ENCODE measurements at regions not wholly inside any gene's neighbourhood (a gene's known extent, or its start where the extent isn't known, plus 50 kb on each side); places are given as distances from the start of the nearest gene placed in this dataset.

DNA sequence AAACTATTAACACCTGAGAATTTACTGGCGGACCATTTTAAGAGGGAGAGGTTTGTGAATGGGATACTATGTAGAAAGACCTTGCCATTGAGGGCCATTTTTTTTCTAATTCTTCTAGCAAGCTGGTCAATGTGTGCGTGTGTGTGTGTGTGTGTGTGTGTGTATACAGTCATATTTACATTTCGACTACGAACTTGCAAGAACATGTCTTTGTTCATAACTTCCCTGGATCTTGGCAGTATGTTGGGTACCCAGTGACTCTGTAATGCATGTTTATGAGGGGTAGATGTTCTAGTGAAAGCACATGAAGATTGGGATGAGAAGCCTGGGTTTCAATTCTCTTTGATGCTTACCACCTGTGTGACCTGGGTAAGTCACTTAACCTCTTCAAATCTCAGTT, 133.6 kb downstream of the UBE2E3 start:
- no peaks in the 10 kb centered on the region for H3K27me3 ChIP-seq (ENCODE audit: control insufficient read depth, insufficient read depth, low read length)
- no CpG with 5 or more reads among the region's 4 CpGs for WGBS (ENCODE audit: insufficient coverage, insufficient read length)
- H3K4me3 ChIP-seq (ENCODE audit: low read length): no peak overlapping the region
- no peaks in the 10 kb centered on the region for H3K4me1 ChIP-seq (ENCODE audit: control insufficient read depth, insufficient read depth, low read length)
- no peaks in the 10 kb centered on the region for H3K9me3 ChIP-seq (ENCODE audit: control insufficient read depth, insufficient read depth, low read length)
- H3K36me3 ChIP-seq (ENCODE audit: control insufficient read depth, insufficient read depth, low read length): no peaks in the 10 kb centered on the region
- DNase-seq (ENCODE audit: low read depth, low spot score): no peak
- no peak overlapping the region for H3K27ac ChIP-seq (ENCODE audit: low read length)

DNA sequence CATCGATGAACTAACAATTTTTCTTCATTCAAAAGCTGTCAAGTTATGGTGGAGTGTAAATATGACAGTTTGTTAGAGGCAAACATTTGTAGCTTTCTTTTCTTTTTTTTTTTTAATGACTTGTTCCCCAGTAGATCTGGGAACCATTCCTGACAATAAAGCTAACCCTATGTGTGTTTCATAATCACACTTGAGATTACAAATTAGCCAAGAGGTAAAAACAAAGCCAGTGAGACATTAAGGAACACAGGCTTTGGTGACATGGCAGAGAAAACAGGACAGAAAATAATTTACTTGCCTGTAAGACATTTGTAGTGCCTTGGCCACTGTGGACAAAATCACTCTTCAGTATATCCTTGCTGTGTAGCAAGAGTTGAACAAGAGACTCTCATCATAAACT, 135.9 kb downstream of the UBE2E3 start:
- Histone ChIP-seq H3K36me3 (ENCODE audit: control insufficient read depth, insufficient read depth, low read length) (no peaks in the 10 kb centered on the region), H3K27me3 (ENCODE audit: control insufficient read depth, insufficient read depth, low read length) (no peaks in the 10 kb centered on the region), H3K27ac (ENCODE audit: low read length) (no peak overlapping the region), H3K9me3 (ENCODE audit: control insufficient read depth, insufficient read depth, low read length) (no peaks in the 10 kb centered on the region), H3K4me1 (ENCODE audit: control insufficient read depth, insufficient read depth, low read length) (no peaks in the 10 kb centered on the region), H3K4me3 (ENCODE audit: low read length) (no peak overlapping the region)
- no CpG with 5 or more reads among the region's 1 CpG for WGBS (ENCODE audit: insufficient coverage, insufficient read length)
- DNase-seq (ENCODE audit: low read depth, low spot score): no peak

DNA sequence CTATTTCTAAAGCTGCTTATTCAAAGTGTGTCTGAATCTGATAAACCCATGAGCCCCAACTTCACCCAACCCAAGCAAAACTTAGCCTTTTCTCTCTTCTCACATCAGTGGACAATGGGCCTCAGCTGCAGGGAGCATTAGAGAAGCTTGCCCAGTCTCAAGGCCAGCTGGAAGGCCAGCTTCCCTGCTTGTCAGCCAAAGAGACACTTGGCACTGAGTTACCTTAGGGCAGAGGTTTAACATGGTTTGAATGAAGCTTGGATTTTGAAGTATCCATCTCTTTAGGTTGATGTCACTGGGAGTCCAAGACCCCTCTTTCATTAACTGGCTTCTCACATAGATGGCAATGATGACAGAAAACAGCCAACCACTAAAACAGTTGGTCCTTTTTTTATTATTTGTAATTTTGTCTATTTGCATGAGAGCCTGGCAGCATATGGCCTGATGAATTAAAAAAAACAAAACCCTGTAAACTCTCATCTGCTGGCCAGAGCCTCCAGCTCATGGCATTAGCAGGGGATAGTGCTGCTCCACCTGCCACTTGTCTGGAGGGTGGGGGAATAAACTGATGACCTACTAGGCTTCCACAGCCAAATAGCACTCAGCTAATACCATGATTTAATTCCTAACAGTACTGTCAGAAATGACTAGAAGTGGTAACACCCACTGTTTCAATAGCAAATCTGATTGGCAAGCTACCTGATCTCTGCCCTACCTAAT, 137.0 kb downstream of the UBE2E3 start:
- no peak overlapping the region for H3K4me3 ChIP-seq (ENCODE audit: low read length)
- no peaks in the 10 kb centered on the region for H3K27me3 ChIP-seq (ENCODE audit: control insufficient read depth, insufficient read depth, low read length)
- no peaks in the 10 kb centered on the region for H3K4me1 ChIP-seq (ENCODE audit: control insufficient read depth, insufficient read depth, low read length)
- H3K9me3 ChIP-seq (ENCODE audit: control insufficient read depth, insufficient read depth, low read length): no peaks in the 10 kb centered on the region
- H3K27ac ChIP-seq (ENCODE audit: low read length): no peak overlapping the region
- DNase-seq (ENCODE audit: low read depth, low spot score): no peak
- no peaks in the 10 kb centered on the region for H3K36me3 ChIP-seq (ENCODE audit: control insufficient read depth, insufficient read depth, low read length)

DNA sequence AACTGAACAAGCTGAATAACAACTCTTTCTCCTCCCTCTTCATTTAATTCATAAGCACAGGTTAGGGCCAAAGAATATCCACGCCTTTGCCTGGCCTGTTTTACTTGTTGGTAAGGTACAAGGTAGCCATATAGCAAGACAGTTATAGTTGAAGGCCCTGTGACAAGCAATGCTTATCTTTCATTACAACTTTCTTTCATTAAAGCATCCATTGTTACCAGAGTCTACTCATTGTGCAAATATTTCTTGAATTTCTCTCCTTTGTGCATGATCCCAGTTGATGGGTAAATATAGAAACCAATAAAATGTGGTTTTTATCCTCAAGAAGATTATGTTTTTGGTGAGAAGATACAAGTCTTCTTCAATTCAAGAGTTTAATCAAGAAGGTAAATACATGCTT, 140.2 kb downstream of the UBE2E3 start:
- Histone ChIP-seq H3K27ac (ENCODE audit: low read length) (no peak overlapping the region), H3K27me3 (ENCODE audit: control insufficient read depth, insufficient read depth, low read length) (no peaks in the 10 kb centered on the region), H3K36me3 (ENCODE audit: control insufficient read depth, insufficient read depth, low read length) (no peaks in the 10 kb centered on the region), H3K4me3 (ENCODE audit: low read length) (no peak overlapping the region), H3K4me1 (ENCODE audit: control insufficient read depth, insufficient read depth, low read length) (no peaks in the 10 kb centered on the region), H3K9me3 (ENCODE audit: control insufficient read depth, insufficient read depth, low read length) (no peaks in the 10 kb centered on the region)
- WGBS (ENCODE audit: insufficient coverage, insufficient read length): no CpG with 5 or more reads among the region's 1 CpG
- DNase-seq (ENCODE audit: low read depth, low spot score): no peak

DNA sequence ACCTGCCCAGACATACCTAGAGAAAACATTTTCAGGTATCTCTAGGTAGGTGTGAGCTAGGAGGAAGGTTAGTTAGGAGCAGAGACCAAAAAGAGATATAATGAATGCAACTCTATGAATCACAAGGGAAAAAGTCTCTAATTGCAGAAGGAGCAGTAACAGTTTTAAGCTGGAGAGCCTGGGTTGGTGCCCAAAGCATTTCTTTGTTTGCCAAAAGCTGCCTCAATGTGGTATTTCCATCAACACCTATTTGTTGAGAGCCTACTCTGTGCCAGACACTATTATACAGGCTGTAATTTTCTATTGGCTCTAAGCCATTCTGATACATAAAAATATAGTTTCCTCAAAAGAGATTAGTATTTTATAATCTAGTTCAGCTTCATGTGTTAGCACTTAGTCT, 141.6 kb downstream of the UBE2E3 start:
- Histone ChIP-seq H3K27me3 (ENCODE audit: control insufficient read depth, insufficient read depth, low read length) (no peaks in the 10 kb centered on the region), H3K36me3 (ENCODE audit: control insufficient read depth, insufficient read depth, low read length) (no peaks in the 10 kb centered on the region), H3K4me1 (ENCODE audit: control insufficient read depth, insufficient read depth, low read length) (no peaks in the 10 kb centered on the region), H3K4me3 (ENCODE audit: low read length) (no peak overlapping the region), H3K9me3 (ENCODE audit: control insufficient read depth, insufficient read depth, low read length) (no peaks in the 10 kb centered on the region), H3K27ac (ENCODE audit: low read length) (no peak overlapping the region)
- no peak for DNase-seq (ENCODE audit: low read depth, low spot score)

DNA sequence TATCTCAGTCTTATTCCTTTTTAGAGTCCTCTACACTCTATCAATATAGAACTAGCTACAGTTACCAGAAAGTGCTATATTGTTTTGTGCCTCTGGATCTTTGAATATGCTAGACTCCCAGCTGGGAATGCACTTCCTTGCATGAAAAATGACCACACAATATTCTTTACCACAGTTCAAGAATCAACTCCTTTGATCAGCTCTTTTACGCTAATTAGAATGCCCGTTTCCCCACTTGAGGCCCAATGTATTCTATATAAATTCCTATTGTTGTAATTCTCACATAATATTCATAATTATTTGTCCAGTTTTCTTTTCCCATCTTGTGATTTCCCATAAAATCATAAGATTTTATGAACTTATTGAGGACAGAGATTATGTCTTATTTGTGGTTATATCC, 142.2 kb downstream of the UBE2E3 start:
- Histone ChIP-seq H3K4me3 (ENCODE audit: low read length) (no peak overlapping the region), H3K4me1 (ENCODE audit: control insufficient read depth, insufficient read depth, low read length) (no peaks in the 10 kb centered on the region)

DNA sequence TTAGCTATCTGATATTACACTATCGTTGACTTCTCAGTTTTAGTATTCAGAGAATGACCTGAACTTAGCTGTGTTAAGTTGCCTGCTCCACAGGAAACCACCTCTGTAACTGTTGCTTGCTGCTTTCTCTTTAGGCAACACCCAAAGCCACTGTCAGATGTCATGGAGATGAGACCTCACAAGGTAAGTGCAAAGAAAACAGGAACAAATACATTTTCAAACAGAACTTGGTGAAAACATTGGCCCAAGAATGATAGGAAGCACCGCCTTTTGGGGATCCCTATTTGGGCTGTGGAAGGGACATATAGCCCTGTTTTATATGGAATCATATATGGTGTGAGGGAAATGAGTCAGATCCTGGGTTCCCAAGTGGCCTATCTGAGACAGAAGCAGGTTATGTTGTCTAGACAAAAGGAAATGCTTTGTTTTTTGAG, 143.4 kb downstream of the UBE2E3 start:
- Histone ChIP-seq H3K36me3 (ENCODE audit: control insufficient read depth, insufficient read depth, low read length) (no peaks in the 10 kb centered on the region), H3K27ac (ENCODE audit: low read length) (no peak overlapping the region), H3K4me3 (ENCODE audit: low read length) (no peak overlapping the region), H3K4me1 (ENCODE audit: control insufficient read depth, insufficient read depth, low read length) (no peaks in the 10 kb centered on the region), H3K9me3 (ENCODE audit: control insufficient read depth, insufficient read depth, low read length) (no peaks in the 10 kb centered on the region), H3K27me3 (ENCODE audit: control insufficient read depth, insufficient read depth, low read length) (no peaks in the 10 kb centered on the region)
- no peak for DNase-seq (ENCODE audit: low read depth, low spot score)
- no CpG with 5 or more reads among the region's 2 CpGs for WGBS (ENCODE audit: insufficient coverage, insufficient read length)

More for the DNA sequence above, 142.2 kb downstream of the UBE2E3 start:
- Histone ChIP-seq H3K27me3 (ENCODE audit: control insufficient read depth, insufficient read depth, low read length) (no peaks in the 10 kb centered on the region), H3K27ac (ENCODE audit: low read length) (no peak overlapping the region), H3K36me3 (ENCODE audit: control insufficient read depth, insufficient read depth, low read length) (no peaks in the 10 kb centered on the region), H3K9me3 (ENCODE audit: control insufficient read depth, insufficient read depth, low read length) (no peaks in the 10 kb centered on the region)
- WGBS (ENCODE audit: insufficient coverage, insufficient read length): no CpG with 5 or more reads among the region's 2 CpGs
- DNase-seq (ENCODE audit: low read depth, low spot score): no peak

DNA sequence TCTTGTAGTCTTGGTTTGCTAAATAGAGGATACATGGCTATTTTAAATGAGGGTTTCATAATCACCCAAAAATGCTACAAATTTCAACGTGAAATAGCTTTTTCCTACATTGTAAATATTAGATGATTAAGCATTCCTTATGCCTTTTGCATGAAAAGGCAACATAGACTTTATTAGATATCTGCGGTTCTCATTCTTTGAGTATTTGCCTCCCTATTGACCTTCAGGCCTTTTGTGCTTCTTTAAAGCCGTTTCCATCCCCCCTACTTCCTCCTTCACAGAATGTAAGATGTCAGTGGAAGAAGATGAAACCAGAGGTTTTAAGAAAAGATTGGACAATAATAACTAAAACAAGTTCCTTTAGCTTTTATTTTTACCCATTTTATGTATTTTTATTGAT, 144.1 kb downstream of the UBE2E3 start:
- DNase-seq (ENCODE audit: low read depth, low spot score): no peak
- Histone ChIP-seq H3K9me3 (ENCODE audit: control insufficient read depth, insufficient read depth, low read length) (no peaks in the 10 kb centered on the region), H3K4me1 (ENCODE audit: control insufficient read depth, insufficient read depth, low read length) (no peaks in the 10 kb centered on the region), H3K27me3 (ENCODE audit: control insufficient read depth, insufficient read depth, low read length) (no peaks in the 10 kb centered on the region), H3K36me3 (ENCODE audit: control insufficient read depth, insufficient read depth, low read length) (no peaks in the 10 kb centered on the region), H3K4me3 (ENCODE audit: low read length) (no peak overlapping the region), H3K27ac (ENCODE audit: low read length) (no peak overlapping the region)
- WGBS (ENCODE audit: insufficient coverage, insufficient read length): no CpG with 5 or more reads among the region's 3 CpGs

DNA sequence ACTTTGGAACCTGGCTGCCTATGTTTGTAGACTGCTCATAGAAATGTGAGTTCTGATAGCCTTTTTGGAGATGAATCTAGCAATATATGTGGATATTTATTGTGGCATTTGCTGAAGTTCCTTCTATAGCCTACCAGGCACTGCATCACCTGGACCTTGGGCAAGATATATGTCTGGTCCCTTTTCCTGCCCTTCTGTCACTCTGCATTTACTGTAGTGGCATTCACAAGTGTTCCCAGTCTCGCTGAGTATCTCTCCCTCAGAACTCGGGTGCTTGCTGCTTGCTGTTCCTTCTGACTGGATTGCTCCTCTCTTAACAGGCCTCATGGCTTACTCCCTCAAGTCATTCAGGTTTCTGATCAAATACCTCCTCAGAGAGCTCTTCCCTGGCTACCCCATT, 145.0 kb downstream of the UBE2E3 start:
- H3K27ac ChIP-seq (ENCODE audit: low read length): no peak overlapping the region
- no peak overlapping the region for H3K4me3 ChIP-seq (ENCODE audit: low read length)
- no peaks in the 10 kb centered on the region for H3K27me3 ChIP-seq (ENCODE audit: control insufficient read depth, insufficient read depth, low read length)
- DNase-seq (ENCODE audit: low read depth, low spot score): no peak
- no peaks in the 10 kb centered on the region for H3K36me3 ChIP-seq (ENCODE audit: control insufficient read depth, insufficient read depth, low read length)
- no CpG with 5 or more reads among the region's 2 CpGs for WGBS (ENCODE audit: insufficient coverage, insufficient read length)
- H3K4me1 ChIP-seq (ENCODE audit: control insufficient read depth, insufficient read depth, low read length): no peaks in the 10 kb centered on the region
- no peaks in the 10 kb centered on the region for H3K9me3 ChIP-seq (ENCODE audit: control insufficient read depth, insufficient read depth, low read length)

DNA sequence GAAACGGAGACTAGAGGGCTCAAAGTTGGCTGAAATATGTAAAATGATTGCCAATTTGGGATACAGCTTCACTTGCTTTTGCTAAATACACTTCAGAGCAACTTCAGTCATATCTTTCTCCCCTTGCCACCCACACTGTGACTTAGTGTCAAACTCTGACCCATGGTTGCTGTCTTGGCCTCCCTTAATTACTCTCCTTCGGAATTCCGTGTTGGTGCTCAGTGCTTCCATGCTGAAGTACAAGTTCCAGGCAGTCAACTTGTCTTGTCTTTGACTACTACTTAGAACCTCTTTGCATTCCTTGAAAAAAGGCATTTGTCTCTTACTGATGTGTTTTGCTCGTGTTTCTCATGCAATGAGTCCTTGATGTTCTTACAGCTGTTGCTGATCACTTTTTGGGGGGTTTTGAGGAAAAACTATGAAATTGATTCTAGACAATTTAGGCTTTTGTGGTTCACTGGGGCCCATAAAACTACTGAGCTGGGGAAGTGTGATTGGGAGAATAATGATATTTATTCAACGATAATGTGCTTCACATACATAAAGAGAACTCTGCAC, 146.0 kb downstream of the UBE2E3 start:
- no CpG with 5 or more reads among the region's 5 CpGs for WGBS (ENCODE audit: insufficient coverage, insufficient read length)
- DNase-seq (ENCODE audit: low read depth, low spot score): no peak
- no peaks in the 10 kb centered on the region for H3K9me3 ChIP-seq (ENCODE audit: control insufficient read depth, insufficient read depth, low read length)
- no peak overlapping the region for H3K4me3 ChIP-seq (ENCODE audit: low read length)
- H3K27ac ChIP-seq (ENCODE audit: low read length): no peak overlapping the region
- H3K4me1 ChIP-seq (ENCODE audit: control insufficient read depth, insufficient read depth, low read length): no peaks in the 10 kb centered on the region
- H3K36me3 ChIP-seq (ENCODE audit: control insufficient read depth, insufficient read depth, low read length): no peaks in the 10 kb centered on the region
- no peaks in the 10 kb centered on the region for H3K27me3 ChIP-seq (ENCODE audit: control insufficient read depth, insufficient read depth, low read length)

DNA sequence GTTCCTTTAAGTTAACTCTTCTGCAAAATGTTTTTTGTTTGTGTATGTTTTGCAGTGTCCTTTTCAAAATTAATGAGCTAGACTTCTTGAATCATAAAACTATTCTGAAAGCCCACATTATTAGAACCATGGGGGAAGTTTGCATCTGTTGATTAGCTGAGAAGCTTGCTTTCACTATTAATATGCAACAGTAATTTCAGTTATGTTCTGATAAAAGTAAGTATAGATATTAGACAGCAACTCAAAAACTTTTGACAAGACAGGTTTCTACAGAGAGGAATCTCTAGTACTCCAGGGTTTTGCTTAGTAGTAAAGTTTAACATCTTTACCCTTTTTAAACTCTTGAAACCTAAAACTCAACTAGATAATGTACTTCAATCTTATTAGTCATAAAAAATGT, 147.8 kb downstream of the UBE2E3 start:
- no peaks in the 10 kb centered on the region for H3K27me3 ChIP-seq (ENCODE audit: control insufficient read depth, insufficient read depth, low read length)
- H3K36me3 ChIP-seq (ENCODE audit: control insufficient read depth, insufficient read depth, low read length): no peaks in the 10 kb centered on the region
- no peaks in the 10 kb centered on the region for H3K4me1 ChIP-seq (ENCODE audit: control insufficient read depth, insufficient read depth, low read length)
- H3K27ac ChIP-seq (ENCODE audit: low read length): no peak overlapping the region
- H3K9me3 ChIP-seq (ENCODE audit: control insufficient read depth, insufficient read depth, low read length): no peaks in the 10 kb centered on the region
- DNase-seq (ENCODE audit: low read depth, low spot score): no peak
- no peak overlapping the region for H3K4me3 ChIP-seq (ENCODE audit: low read length)

Measured in iPS DF 6.9 (cell line).